Transverse colon (tissue), 4 donors: ENCODE measurements at regions not wholly inside any gene's neighbourhood (a gene's known extent, or its start where the extent isn't known, plus 50 kb on each side); places are given as distances from the start of the nearest gene placed in this dataset.

Experiments used
- POLR2A ChIP-seq: fragments of 450-650 bp; IDR thresholded peaks from one replicate; pipeline ENCODE4 v1.6.1; 2016; ENCODE audit warnings: antibody characterized with exemption, mild to moderate bottlenecking, moderate library complexity
- POLR2AphosphoS5 ChIP-seq, 3 donors: sonication (generic); formaldehyde crosslinking; IDR thresholded peaks; one replicate each; pipeline ENCODE4 v1.6.1; 2016; ENCODE audit warnings: antibody characterized with exemption in 3 of 3
- TF ChIP-seq, protein P1 (sequence below), 5 experiments: fragments of 200-600 bp in 3 of 5; fragments of 450-650 bp in 2 of 5; sonication (generic) in 3 of 5; IDR thresholded peaks; 1 replicate in 2 of 5; 2 replicates in 3 of 5; pipeline ENCODE4 v1.5.1; 2016 to 2017; ENCODE audit warnings: antibody characterized with exemption in 5 of 5, inconsistent platforms in 3 of 5, mild to moderate bottlenecking in 2 of 5, moderate library complexity in 1 of 5

DNA sequence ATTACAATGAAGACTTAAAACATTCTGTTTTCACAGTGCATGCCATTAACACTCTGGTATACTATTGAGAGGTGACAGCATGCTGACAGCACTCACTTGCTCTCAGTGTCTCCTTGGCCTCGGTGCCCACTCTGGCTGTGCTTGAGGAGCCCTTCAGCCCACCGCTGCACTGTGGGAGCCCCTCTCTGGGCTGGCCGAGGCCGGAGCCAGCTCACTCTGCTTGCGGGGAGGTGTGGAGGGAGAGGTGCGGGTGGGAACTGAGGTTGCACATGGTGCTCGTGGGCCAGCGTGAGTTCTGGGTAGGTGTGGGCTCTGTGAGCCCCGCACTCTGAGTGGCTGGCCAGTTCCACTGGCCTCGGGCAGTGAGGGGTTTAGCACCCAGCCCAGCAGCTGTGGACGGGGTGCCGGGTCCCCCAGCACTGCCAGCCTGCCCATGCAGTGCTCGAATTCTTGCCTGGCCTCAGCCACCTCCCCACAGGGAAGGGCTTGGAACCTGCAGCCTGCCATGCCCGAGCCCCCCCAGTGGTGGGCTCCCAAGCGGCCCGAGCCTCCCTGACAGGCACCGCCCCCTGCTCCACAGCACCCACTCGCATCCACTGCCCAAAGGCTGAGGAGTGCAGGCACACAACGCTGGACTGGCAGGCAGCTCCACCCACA is 135.3 kb upstream of the AR start:
- TF ChIP-seq POLR2AphosphoS5 (IDR thresholded peaks at IDR 0.05) (no peak), POLR2A (no peak)
- TF ChIP-seq, protein P1, sequence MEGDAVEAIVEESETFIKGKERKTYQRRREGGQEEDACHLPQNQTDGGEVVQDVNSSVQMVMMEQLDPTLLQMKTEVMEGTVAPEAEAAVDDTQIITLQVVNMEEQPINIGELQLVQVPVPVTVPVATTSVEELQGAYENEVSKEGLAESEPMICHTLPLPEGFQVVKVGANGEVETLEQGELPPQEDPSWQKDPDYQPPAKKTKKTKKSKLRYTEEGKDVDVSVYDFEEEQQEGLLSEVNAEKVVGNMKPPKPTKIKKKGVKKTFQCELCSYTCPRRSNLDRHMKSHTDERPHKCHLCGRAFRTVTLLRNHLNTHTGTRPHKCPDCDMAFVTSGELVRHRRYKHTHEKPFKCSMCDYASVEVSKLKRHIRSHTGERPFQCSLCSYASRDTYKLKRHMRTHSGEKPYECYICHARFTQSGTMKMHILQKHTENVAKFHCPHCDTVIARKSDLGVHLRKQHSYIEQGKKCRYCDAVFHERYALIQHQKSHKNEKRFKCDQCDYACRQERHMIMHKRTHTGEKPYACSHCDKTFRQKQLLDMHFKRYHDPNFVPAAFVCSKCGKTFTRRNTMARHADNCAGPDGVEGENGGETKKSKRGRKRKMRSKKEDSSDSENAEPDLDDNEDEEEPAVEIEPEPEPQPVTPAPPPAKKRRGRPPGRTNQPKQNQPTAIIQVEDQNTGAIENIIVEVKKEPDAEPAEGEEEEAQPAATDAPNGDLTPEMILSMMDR (IDR thresholded peaks at IDR 0.05), result no peak
